DOHH2 (cell line): ENCODE measurements at regions not wholly inside any gene's neighbourhood (a gene's known extent, or its start where the extent isn't known, plus 50 kb on each side); places are given as distances from the start of the nearest gene placed in this dataset.

Source experiments
- H3F3A ChIP-seq: fragments of 200-600 bp; sonication (generic), shearing (Covaris generic); 2 replicates; pipeline ENCODE4 v1.6.0; 2016; ENCODE audit warnings: antibody characterized with exemption, mild to moderate bottlenecking; ENCODE audit not compliant: control insufficient read depth, insufficient read depth
- H3K27ac ChIP-seq: fragments of 200-600 bp; sonication (generic); 2 replicates; pipeline ENCODE4 v1.5.1; 2014; ENCODE audit warnings: low read depth, mild to moderate bottlenecking, low read length, moderate library complexity
- H3K27me3 ChIP-seq: fragments of 200-600 bp; sonication (generic); 2 replicates; pipeline ENCODE4 v1.6.1; 2014; ENCODE audit warnings: mild to moderate bottlenecking, low read length, mixed read lengths; ENCODE audit not compliant: control insufficient read depth
- H3K36me3 ChIP-seq: fragments of 200-600 bp; sonication (generic); 2 replicates; pipeline ENCODE4 v1.6.1; 2014; ENCODE audit warnings: mild to moderate bottlenecking, low read length, moderate library complexity, mixed read lengths; ENCODE audit not compliant: control insufficient read depth
- H3K4me1 ChIP-seq: fragments of 200-600 bp; sonication (generic); 2 replicates; pipeline ENCODE4 v1.6.1; 2014; ENCODE audit warnings: mild to moderate bottlenecking, low read length, mixed read lengths; ENCODE audit not compliant: control insufficient read depth
- H3K4me2 ChIP-seq: fragments of 200-600 bp; sonication (generic); 2 replicates; pipeline ENCODE4 v1.6.0; 2014; ENCODE audit warnings: mild to moderate bottlenecking, low read length, moderate library complexity
- H3K4me3 ChIP-seq: fragments of 200-600 bp; sonication (generic); 2 replicates; pipeline ENCODE4 v1.5.1; 2014; ENCODE audit warnings: mild to moderate bottlenecking, low read length, mixed read lengths
- H3K79me2 ChIP-seq: fragments of 200-600 bp; sonication (generic); 2 replicates; pipeline ENCODE4 v1.6.1; 2014; ENCODE audit warnings: mild to moderate bottlenecking, low read length, mixed read lengths; ENCODE audit not compliant: control insufficient read depth
- H3K9me2 ChIP-seq: fragments of 200-600 bp; sonication (generic); replicated peaks from 2 replicates; pipeline ENCODE4 v1.6.1; 2014; ENCODE audit warnings: mild to moderate bottlenecking, low read length, mixed read lengths; ENCODE audit not compliant: control insufficient read depth
- H3K9me3 ChIP-seq: fragments of 200-600 bp; sonication (generic); 2 replicates; pipeline ENCODE4 v1.6.1; 2014; ENCODE audit warnings: antibody characterized with exemption, low read length, mixed read lengths; ENCODE audit not compliant: control insufficient read depth, insufficient read depth
- H4K20me1 ChIP-seq: fragments of 200-600 bp; sonication (generic); 2 replicates; pipeline ENCODE4 v1.6.0; 2014; ENCODE audit warnings: low read depth, mild to moderate bottlenecking, antibody characterized with exemption, low read length, moderate library complexity; ENCODE audit not compliant: control insufficient read depth, insufficient read depth
- EZH2phosphoT487 ChIP-seq: fragments of 200-600 bp; sonication (generic); IDR thresholded peaks from 2 replicates; pipeline ENCODE4 v1.6.1; 2017; ENCODE audit warnings: borderline replicate concordance, mild to moderate bottlenecking, antibody characterized with exemption, low read length, moderate library complexity, mixed read lengths
- TF ChIP-seq, protein P1 (sequence below): fragments of 200-600 bp; sonication (generic); IDR thresholded peaks from one replicate; pipeline ENCODE4 v1.5.1; 2014; ENCODE audit warnings: antibody characterized with exemption, mild to moderate bottlenecking, low read depth, low read length; ENCODE audit not compliant: poor library complexity, severe bottlenecking

DNA sequence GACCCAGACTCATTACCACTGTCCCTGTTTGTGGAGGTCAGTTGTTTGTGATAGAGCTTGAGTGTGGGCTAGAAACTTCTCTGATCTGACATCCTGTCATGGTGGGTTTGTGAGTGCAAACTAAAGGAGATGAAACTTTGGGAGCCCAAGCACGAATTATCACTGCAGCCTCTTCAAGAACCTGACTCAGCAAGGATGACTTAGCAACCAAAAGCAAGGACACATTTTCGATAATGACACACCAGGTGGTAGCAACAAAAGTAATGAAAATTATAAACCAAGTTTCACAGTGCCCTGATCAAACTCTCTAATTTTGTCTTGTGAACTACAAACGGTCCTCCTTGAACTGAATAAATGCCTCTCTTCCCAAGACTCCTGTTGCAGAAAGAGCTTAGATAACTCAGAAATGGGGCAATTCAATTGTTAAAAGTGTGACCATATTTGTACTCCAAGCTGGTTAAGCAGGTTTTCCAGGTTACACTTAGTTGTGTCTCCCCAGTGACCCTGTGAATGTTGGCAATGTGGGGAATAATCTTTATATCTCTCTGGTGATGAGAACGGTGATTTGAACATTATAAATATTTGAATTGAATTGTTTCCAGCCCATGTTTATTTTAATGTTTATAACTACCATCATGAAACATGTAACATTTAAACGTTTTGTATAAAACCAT, 52.6 kb upstream of the ATP8A1 start:
- H3K4me3 ChIP-seq = no peak overlapping the region
- H3K79me2 ChIP-seq = no peaks in the 10 kb centered on the region
- no peak overlapping the region for H3K27ac ChIP-seq
- no peaks in the 10 kb centered on the region for H4K20me1 ChIP-seq
- no peak overlapping the region for H3K4me2 ChIP-seq
- no peaks in the 10 kb centered on the region for H3F3A ChIP-seq
- H3K4me1 ChIP-seq = no peaks in the 10 kb centered on the region
- no peaks in the 10 kb centered on the region for H3K9me3 ChIP-seq
- no peak for TF ChIP-seq EZH2phosphoT487
- H3K27me3 ChIP-seq = no peaks in the 10 kb centered on the region
- H3K36me3 ChIP-seq = no peaks in the 10 kb centered on the region
- H3K9me2 ChIP-seq = no peaks in the 10 kb centered on the region

DNA sequence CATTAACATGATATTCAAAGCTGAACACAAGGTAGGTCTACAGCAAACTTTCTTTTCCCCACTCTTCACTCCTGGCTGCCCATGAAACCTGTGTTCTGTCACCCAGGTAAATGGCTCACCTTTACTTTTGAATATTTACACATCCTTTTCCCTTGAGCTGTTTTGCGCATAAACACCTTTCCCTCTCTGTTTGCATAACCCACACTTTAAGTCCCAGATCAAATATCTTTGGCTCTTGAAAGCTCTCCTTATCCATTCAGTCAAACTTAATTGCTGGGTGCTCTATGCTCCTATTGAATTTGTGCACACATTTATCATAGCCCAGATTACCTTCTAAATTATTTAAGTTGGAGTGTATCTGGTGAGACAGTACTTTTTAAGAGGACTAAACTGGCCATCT, 51.7 kb upstream of the ATP8A1 start:
- Histone ChIP-seq H4K20me1 (no peaks in the 10 kb centered on the region), H3K79me2 (no peaks in the 10 kb centered on the region), H3K27ac (no peak overlapping the region), H3F3A (no peaks in the 10 kb centered on the region), H3K9me3 (no peaks in the 10 kb centered on the region), H3K4me1 (no peaks in the 10 kb centered on the region), H3K9me2 (no peaks in the 10 kb centered on the region), H3K27me3 (no peaks in the 10 kb centered on the region), H3K36me3 (no peaks in the 10 kb centered on the region), H3K4me3 (no peak overlapping the region), H3K4me2 (no peak overlapping the region)
- no peak for TF ChIP-seq EZH2phosphoT487
- TF ChIP-seq, protein P1, sequence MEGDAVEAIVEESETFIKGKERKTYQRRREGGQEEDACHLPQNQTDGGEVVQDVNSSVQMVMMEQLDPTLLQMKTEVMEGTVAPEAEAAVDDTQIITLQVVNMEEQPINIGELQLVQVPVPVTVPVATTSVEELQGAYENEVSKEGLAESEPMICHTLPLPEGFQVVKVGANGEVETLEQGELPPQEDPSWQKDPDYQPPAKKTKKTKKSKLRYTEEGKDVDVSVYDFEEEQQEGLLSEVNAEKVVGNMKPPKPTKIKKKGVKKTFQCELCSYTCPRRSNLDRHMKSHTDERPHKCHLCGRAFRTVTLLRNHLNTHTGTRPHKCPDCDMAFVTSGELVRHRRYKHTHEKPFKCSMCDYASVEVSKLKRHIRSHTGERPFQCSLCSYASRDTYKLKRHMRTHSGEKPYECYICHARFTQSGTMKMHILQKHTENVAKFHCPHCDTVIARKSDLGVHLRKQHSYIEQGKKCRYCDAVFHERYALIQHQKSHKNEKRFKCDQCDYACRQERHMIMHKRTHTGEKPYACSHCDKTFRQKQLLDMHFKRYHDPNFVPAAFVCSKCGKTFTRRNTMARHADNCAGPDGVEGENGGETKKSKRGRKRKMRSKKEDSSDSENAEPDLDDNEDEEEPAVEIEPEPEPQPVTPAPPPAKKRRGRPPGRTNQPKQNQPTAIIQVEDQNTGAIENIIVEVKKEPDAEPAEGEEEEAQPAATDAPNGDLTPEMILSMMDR = no peak
